Muscle layer of duodenum (tissue), 2 donors: ENCODE measurements at regions not wholly inside any gene's neighbourhood (a gene's known extent, or its start where the extent isn't known, plus 50 kb on each side); places are given as distances from the start of the nearest gene placed in this dataset.

Experiments used
- H3K27ac ChIP-seq: one replicate; pipeline ENCODE4 v1.7.0; 2013; ENCODE audit warnings: mild to moderate bottlenecking, low read length
- H3K27me3 ChIP-seq: one replicate; pipeline ENCODE4 v1.7.0; 2013; ENCODE audit warnings: low read depth, mild to moderate bottlenecking, control low read depth, low read length
- H3K36me3 ChIP-seq, 2 donors: one replicate each; pipeline ENCODE4 v1.7.0; 2013; ENCODE audit warnings: low read length in 2 of 2, control low read depth in 1 of 2, mild to moderate bottlenecking in 1 of 2; ENCODE audit not compliant: insufficient read depth in 2 of 2, control insufficient read depth in 1 of 2
- H3K4me1 ChIP-seq, 2 donors: one replicate each; pipeline ENCODE4 v1.7.0; 2013; ENCODE audit warnings: low read length in 2 of 2, mild to moderate bottlenecking in 2 of 2, control low read depth in 1 of 2, moderate library complexity in 1 of 2; ENCODE audit not compliant: insufficient read depth in 2 of 2, control insufficient read depth in 1 of 2
- H3K4me3 ChIP-seq, 2 donors: one replicate each; pipeline ENCODE4 v1.7.0; 2013; ENCODE audit warnings: low read length in 2 of 2, low read depth in 1 of 2, mild to moderate bottlenecking in 1 of 2
- H3K9me3 ChIP-seq, 2 donors: one replicate each; pipeline ENCODE4 v1.7.0; 2013; ENCODE audit warnings: low read length in 2 of 2, control low read depth in 1 of 2, mild to moderate bottlenecking in 1 of 2; ENCODE audit not compliant: control insufficient read depth in 1 of 2
- donor health status: healthy.

- H3K27me3 ChIP-seq, result no peaks in the 10 kb centered on the region
- no peak overlapping the region for H3K4me3 ChIP-seq
- peaks cover 0 to 5% of the 10 kb centered on the region in 2 donors for H3K4me1 ChIP-seq
- H3K9me3 ChIP-seq, result no peaks in the 10 kb centered on the region
- no peaks in the 10 kb centered on the region for H3K36me3 ChIP-seq
- H3K27ac ChIP-seq, result no peak overlapping the region
Measured at GRCh38 chr10:4006051-4006450, 221.0 kb upstream of the KLF6 start.

GRCh38 chr10:4004990-4005389 lies 220.0 kb upstream of the KLF6 start:
- Histone ChIP-seq H3K27me3 (no peaks in the 10 kb centered on the region), H3K4me3 (no peak overlapping the region), H3K9me3 (peaks cover 0 to under 1% of the 10 kb centered on the region in 2 donors), H3K4me1 (peaks cover 0 to 5% of the 10 kb centered on the region in 2 donors), H3K27ac (no peak overlapping the region), H3K36me3 (no peaks in the 10 kb centered on the region)

DNA sequence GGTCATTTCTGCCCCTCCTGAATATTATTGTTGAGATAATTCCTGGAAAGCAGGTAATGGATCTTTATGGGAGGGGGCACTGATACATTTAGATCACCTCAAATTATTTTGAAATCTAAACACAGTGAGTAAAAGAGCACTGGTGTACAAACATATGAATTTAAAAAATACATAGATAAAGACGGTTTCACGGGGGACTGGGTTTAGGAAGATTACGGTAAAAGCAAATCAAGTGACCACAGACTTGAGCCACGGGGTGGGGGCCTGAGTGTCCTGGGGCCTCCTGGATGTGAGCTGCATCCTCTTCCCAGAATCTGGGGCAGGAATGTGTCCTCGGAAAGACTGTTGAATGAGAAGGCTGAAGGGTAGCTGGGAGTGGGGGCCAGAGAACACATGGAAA lies 219.1 kb upstream of the KLF6 start:
- H3K4me1 ChIP-seq, result peaks cover 0 to 5% of the 10 kb centered on the region in 2 donors
- H3K27ac ChIP-seq, result no peak overlapping the region
- no peaks in the 10 kb centered on the region for H3K36me3 ChIP-seq
- no peaks in the 10 kb centered on the region for H3K27me3 ChIP-seq
- no peak overlapping the region for H3K4me3 ChIP-seq
- H3K9me3 ChIP-seq, result peaks cover 0 to 2% of the 10 kb centered on the region in 2 donors

GRCh38 chr10:4003348-4003973 lies 218.5 kb upstream of the KLF6 start:
- Histone ChIP-seq H3K9me3 (peaks cover 0 to 2% of the 10 kb centered on the region in 2 donors), H3K27me3 (no peaks in the 10 kb centered on the region), H3K36me3 (no peaks in the 10 kb centered on the region), H3K27ac (no peak overlapping the region), H3K4me3 (no peak overlapping the region), H3K4me1 (peaks cover 0 to 5% of the 10 kb centered on the region in 2 donors)

DNA sequence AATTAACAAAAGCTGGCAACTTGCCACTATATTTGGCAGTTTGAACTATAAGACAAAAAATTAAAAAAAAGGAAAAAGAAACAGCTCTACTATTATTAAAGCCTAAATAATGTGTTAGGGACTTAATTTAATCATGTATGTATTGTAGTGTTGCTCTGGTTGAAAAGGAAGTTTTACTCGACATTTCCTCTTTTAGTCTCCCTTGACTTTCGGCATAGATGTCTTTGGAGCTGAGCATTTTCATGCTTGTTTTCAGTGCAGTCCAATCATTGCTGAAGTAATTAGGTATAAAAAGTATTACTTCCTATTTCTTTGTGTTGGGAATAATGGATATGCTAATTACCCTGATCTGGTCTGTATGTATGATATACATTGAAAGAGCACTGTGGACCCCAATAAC lies 216.8 kb upstream of the KLF6 start:
- peaks cover 0 to 2% of the 10 kb centered on the region in 2 donors for H3K9me3 ChIP-seq
- no peaks in the 10 kb centered on the region for H3K36me3 ChIP-seq
- no peaks in the 10 kb centered on the region for H3K27me3 ChIP-seq
- no peak overlapping the region for H3K4me3 ChIP-seq
- no peak overlapping the region for H3K27ac ChIP-seq
- peaks cover 0 to 5% of the 10 kb centered on the region in 2 donors for H3K4me1 ChIP-seq

DNA sequence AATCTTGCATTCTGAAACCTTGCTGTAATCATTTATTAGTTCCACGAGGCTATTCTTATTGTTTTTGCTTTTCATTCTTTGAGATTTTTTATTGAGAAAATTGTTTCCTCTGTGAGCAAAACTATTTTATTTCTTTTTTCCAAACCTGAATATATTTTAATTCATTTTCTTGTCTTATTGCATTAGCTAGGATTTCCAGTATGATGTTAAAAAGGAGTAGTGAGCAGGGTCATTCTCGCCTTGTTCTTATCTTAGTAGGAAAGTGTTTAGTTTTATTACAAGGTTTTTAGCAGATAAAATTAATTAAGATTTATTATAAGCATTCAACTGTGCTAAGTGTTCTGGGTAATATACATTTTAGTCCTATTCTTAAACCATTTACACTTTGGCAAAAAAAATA lies 214.6 kb upstream of the KLF6 start:
- H3K27me3 ChIP-seq, result no peaks in the 10 kb centered on the region
- H3K4me1 ChIP-seq, result no peaks in the 10 kb centered on the region
- no peaks in the 10 kb centered on the region for H3K36me3 ChIP-seq
- H3K9me3 ChIP-seq, result peaks cover 0 to 2% of the 10 kb centered on the region in 2 donors
- no peak overlapping the region for H3K27ac ChIP-seq
- H3K4me3 ChIP-seq, result no peak overlapping the region

DNA sequence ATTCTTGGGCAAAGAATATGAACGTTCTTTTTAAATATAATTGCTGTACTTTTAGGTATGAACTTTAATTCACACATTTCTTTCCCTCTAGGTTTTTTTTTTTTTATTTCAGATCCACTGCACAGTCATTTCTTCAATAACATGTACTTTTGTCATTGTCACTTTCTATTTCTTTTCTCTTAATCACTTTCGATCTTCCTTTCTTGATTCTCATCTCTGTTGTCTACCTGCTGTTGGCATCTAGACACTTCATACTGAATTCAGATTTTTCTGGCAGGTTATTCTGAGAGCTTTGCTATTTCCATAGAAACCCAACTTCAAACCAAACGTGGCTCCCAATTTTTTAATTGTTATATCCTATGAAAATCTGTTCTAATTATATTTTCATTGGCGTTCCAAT lies 211.7 kb upstream of the KLF6 start:
- Histone ChIP-seq H3K4me1 (no peaks in the 10 kb centered on the region), H3K27ac (no peak overlapping the region), H3K9me3 (peaks cover 0 to 2% of the 10 kb centered on the region in 2 donors), H3K27me3 (no peaks in the 10 kb centered on the region), H3K36me3 (no peaks in the 10 kb centered on the region), H3K4me3 (no peak overlapping the region)

GRCh38 chr10:3995302-3996210 lies 210.5 kb upstream of the KLF6 start:
- no peaks in the 10 kb centered on the region for H3K36me3 ChIP-seq
- no peaks in the 10 kb centered on the region for H3K27me3 ChIP-seq
- H3K4me1 ChIP-seq, result no peaks in the 10 kb centered on the region
- H3K9me3 ChIP-seq, result peaks cover 0 to 2% of the 10 kb centered on the region in 2 donors
- no peak overlapping the region for H3K4me3 ChIP-seq
- no peak overlapping the region for H3K27ac ChIP-seq

DNA sequence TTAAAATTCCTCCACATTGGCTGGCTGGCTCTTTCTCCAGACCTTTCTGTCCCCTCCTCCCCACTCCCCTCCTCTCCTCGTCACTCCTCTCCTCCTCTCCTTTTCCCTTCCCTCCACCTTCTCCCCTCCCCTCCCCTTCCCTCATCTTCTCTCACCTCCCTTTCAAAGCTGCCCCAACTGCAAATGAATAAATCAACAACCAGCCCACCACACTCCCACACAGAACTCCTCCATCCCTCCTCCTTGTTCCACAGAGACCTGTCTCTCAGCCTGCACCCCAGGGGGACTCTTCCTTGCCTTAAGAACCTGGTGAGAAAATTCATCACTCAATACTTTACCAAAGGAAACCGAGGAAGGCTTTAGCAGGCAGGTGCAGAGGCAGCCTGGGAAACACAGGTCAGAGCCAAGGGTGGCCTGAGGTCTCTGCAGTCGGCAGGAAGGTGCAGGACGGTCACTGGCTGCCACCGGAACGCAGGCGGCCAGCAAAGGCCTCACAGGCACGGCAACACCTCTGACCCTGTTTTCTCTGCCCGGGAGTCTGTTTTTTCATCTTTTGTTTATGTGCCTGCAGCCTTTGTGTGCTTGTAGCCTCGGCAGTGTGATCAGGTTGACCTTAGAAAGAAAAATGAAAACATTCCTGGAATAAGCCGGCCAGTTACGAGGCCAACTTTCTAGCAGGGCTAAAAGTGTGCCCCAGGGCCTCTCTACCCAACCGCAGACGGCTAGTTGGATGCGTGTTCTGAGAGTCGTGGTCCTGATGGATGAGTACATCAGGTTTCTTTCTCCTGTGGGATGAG lies 207.6 kb upstream of the KLF6 start:
- Histone ChIP-seq H3K4me3 (no peak overlapping the region), H3K9me3 (no peaks in the 10 kb centered on the region), H3K27ac (no peak overlapping the region), H3K36me3 (no peaks in the 10 kb centered on the region), H3K4me1 (no peaks in the 10 kb centered on the region), H3K27me3 (no peaks in the 10 kb centered on the region)

- Histone ChIP-seq H3K27ac (no peak overlapping the region), H3K4me3 (no peak overlapping the region), H3K9me3 (no peaks in the 10 kb centered on the region), H3K36me3 (no peaks in the 10 kb centered on the region), H3K4me1 (no peaks in the 10 kb centered on the region), H3K27me3 (no peaks in the 10 kb centered on the region)
Measured at GRCh38 chr10:3990307-3990706, 205.3 kb upstream of the KLF6 start.
